Neural progenitor cell (in vitro differentiated cells): ENCODE measurements at regions not wholly inside any gene's neighbourhood (a gene's known extent, or its start where the extent isn't known, plus 50 kb on each side); places are given as distances from the start of the nearest gene placed in this dataset.

Experiments
- DNase-seq: peaks from one replicate; pipeline ENCODE4 v3.0.0-alpha.2; 2016; ENCODE audit warnings: low spot score
- H2AFZ ChIP-seq: fragments of 200-600 bp; sonication (generic); replicated peaks from 2 replicates; pipeline ENCODE4 v1.6.1; 2016; ENCODE audit warnings: antibody characterized with exemption
- H3F3A ChIP-seq: fragments of 200-600 bp; sonication (generic); 2 replicates; pipeline ENCODE4 v1.6.1; 2016; ENCODE audit warnings: antibody characterized with exemption, low read depth
- H3K27ac ChIP-seq: fragments of 200-600 bp; sonication (generic); 2 replicates; pipeline ENCODE4 v1.5.1; 2016; ENCODE audit warnings: mild to moderate bottlenecking
- H3K27me3 ChIP-seq: fragments of 200-600 bp; sonication (generic); 2 replicates; pipeline ENCODE4 v1.6.1; 2016; ENCODE audit warnings: mild to moderate bottlenecking, moderate library complexity
- H3K36me3 ChIP-seq: fragments of 200-600 bp; sonication (generic); 2 replicates; pipeline ENCODE4 v1.5.1; 2016
- H3K4me1 ChIP-seq: fragments of 200-600 bp; sonication (generic); 2 replicates; pipeline ENCODE4 v1.6.1; 2016; ENCODE audit warnings: mixed run types
- H3K4me2 ChIP-seq: fragments of 200-600 bp; sonication (generic); 2 replicates; pipeline ENCODE4 v1.6.1; 2016
- H3K4me3 ChIP-seq: fragments of 200-600 bp; sonication (generic); 2 replicates; pipeline ENCODE4 v1.5.1; 2016
- H3K79me2 ChIP-seq: fragments of 200-600 bp; sonication (generic); 2 replicates; pipeline ENCODE4 v1.6.1; 2016; ENCODE audit warnings: low read depth
- H3K9ac ChIP-seq: fragments of 200-600 bp; sonication (generic); 2 replicates; pipeline ENCODE4 v1.6.1; 2016
- H3K9me3 ChIP-seq: fragments of 200-600 bp; sonication (generic); 2 replicates; pipeline ENCODE4 v1.5.1; 2016; ENCODE audit warnings: low read depth
- H4K20me1 ChIP-seq: fragments of 200-600 bp; sonication (generic); 2 replicates; pipeline ENCODE4 v1.6.1; 2016; ENCODE audit warnings: low read depth
- H3K27ac Mint-ChIP-seq: 3 replicates; pipeline ENCODE4 v1.8.0; 2021; ENCODE audit warnings: mixed read lengths
- H3K27me3 Mint-ChIP-seq: 2 replicates; pipeline ENCODE4 v1.8.0; 2022; ENCODE audit warnings: low read depth, mild to moderate bottlenecking, inconsistent platforms, moderate library complexity, mixed read lengths; ENCODE audit not compliant: insufficient read depth
- H3K36me3 Mint-ChIP-seq: 3 replicates; pipeline ENCODE4 v1.8.0; 2021; ENCODE audit warnings: mixed read lengths
- H3K4me1 Mint-ChIP-seq: 3 replicates; pipeline ENCODE4 v1.8.0; 2021; ENCODE audit warnings: mixed read lengths
- H3K4me3 Mint-ChIP-seq: 3 replicates; pipeline ENCODE4 v1.8.0; 2021; ENCODE audit warnings: mild to moderate bottlenecking, moderate library complexity, mixed read lengths
- H3K9me3 Mint-ChIP-seq: 3 replicates; pipeline ENCODE4 v1.8.0; 2020; ENCODE audit warnings: mixed read lengths
- CTCF ChIP-seq: fragments of 200-600 bp; sonication (generic); IDR thresholded peaks from 2 replicates; pipeline ENCODE4 v1.5.1; 2017; ENCODE audit warnings: antibody characterized with exemption, mild to moderate bottlenecking
- EZH2 ChIP-seq: fragments of 200-600 bp; sonication (generic); IDR thresholded peaks from 2 replicates; pipeline ENCODE4 v1.6.1; 2017; ENCODE audit warnings: antibody characterized with exemption, mild to moderate bottlenecking, moderate library complexity
- EZH2phosphoT487 ChIP-seq: fragments of 200-600 bp; sonication (generic); IDR thresholded peaks from 2 replicates; pipeline ENCODE4 v1.6.1; 2017; ENCODE audit warnings: antibody characterized with exemption

GRCh38 chr9:88773126-88773525, 218.1 kb upstream of the S1PR3 start:
- Histone ChIP-seq H3K27me3 (no peaks in the 10 kb centered on the region), H3K4me1 (peaks cover 34% of the 10 kb centered on the region), H3K9ac (no peak overlapping the region), H3K27ac (no peak overlapping the region), H2AFZ (no peak overlapping the region), H3F3A (peaks cover 11% of the 10 kb centered on the region), H4K20me1 (no peaks in the 10 kb centered on the region), H3K9me3 (no peaks in the 10 kb centered on the region), H3K4me3 (no peak overlapping the region), H3K36me3 (peaks cover 3% of the 10 kb centered on the region), H3K4me2 (no peak overlapping the region), H3K79me2 (no peaks in the 10 kb centered on the region)
- no peak for TF ChIP-seq CTCF
- no peak for TF ChIP-seq EZH2
- no peak for TF ChIP-seq EZH2phosphoT487
- peak overlapping the region; percentile 19 for H3K27ac Mint-ChIP-seq
- no peak for DNase-seq
- peaks cover 4% of the 10 kb centered on the region for H3K9me3 Mint-ChIP-seq
- no peak overlapping the region for H3K4me3 Mint-ChIP-seq
- peaks cover 58% of the 10 kb centered on the region for H3K4me1 Mint-ChIP-seq
- H3K36me3 Mint-ChIP-seq, result peaks cover 3% of the 10 kb centered on the region
- peaks cover 6% of the 10 kb centered on the region for H3K27me3 Mint-ChIP-seq

- Mint-ChIP-seq H3K36me3 (peaks cover 3% of the 10 kb centered on the region), H3K4me1 (peaks cover 64% of the 10 kb centered on the region), H3K27me3 (peaks cover 11% of the 10 kb centered on the region), H3K27ac (peak overlapping the region; percentile 85), H3K4me3 (no peak overlapping the region), H3K9me3 (peaks cover 5% of the 10 kb centered on the region)
- TF ChIP-seq EZH2 (no peak), CTCF (peak; percentile 16)
- H4K20me1 ChIP-seq, result no peaks in the 10 kb centered on the region
- peaks cover 38% of the 10 kb centered on the region for H3K4me1 ChIP-seq
- H3K4me2 ChIP-seq, result peak overlapping the region; percentile 46
- H3K27me3 ChIP-seq, result no peaks in the 10 kb centered on the region
- no peak overlapping the region for H2AFZ ChIP-seq
- H3F3A ChIP-seq, result peaks cover 15% of the 10 kb centered on the region
- H3K79me2 ChIP-seq, result no peaks in the 10 kb centered on the region
- no peak overlapping the region for H3K27ac ChIP-seq
- H3K9ac ChIP-seq, result no peak overlapping the region
- H3K4me3 ChIP-seq, result no peak overlapping the region
- no peaks in the 10 kb centered on the region for H3K9me3 ChIP-seq
- peak; percentile 61 for DNase-seq
- peaks cover 3% of the 10 kb centered on the region for H3K36me3 ChIP-seq
These were observed 217.5 kb upstream of the S1PR3 start for GRCh38 chr9:88773627-88774244.

- Histone ChIP-seq H3K4me2 (no peak overlapping the region), H3K4me3 (no peak overlapping the region), H3F3A (peaks cover 15% of the 10 kb centered on the region), H3K9ac (no peak overlapping the region), H3K4me1 (peaks cover 39% of the 10 kb centered on the region), H4K20me1 (no peaks in the 10 kb centered on the region), H3K27me3 (no peaks in the 10 kb centered on the region), H2AFZ (no peak overlapping the region), H3K27ac (no peak overlapping the region), H3K79me2 (no peaks in the 10 kb centered on the region), H3K9me3 (no peaks in the 10 kb centered on the region), H3K36me3 (peaks cover 3% of the 10 kb centered on the region)
- peak overlapping the region; percentile 58 for H3K4me3 Mint-ChIP-seq
- peaks cover 2% of the 10 kb centered on the region for H3K36me3 Mint-ChIP-seq
- peaks cover 4% of the 10 kb centered on the region for H3K9me3 Mint-ChIP-seq
- peak overlapping the region; percentile 87 for H3K27ac Mint-ChIP-seq
- no peak for DNase-seq
- peaks cover 66% of the 10 kb centered on the region for H3K4me1 Mint-ChIP-seq
- TF ChIP-seq EZH2phosphoT487 (no peak), EZH2 (no peak), CTCF (no peak)
- H3K27me3 Mint-ChIP-seq, result peaks cover 11% of the 10 kb centered on the region
These were observed 216.2 kb upstream of the S1PR3 start for GRCh38 chr9:88775037-88775471.
